ENCODE measurements at regions not wholly inside any gene's neighbourhood (a gene's known extent, or its start where the extent isn't known, plus 50 kb on each side); places are given as distances from the start of the nearest gene placed in this dataset.

GRCh38 chr10:70962686-70963085 is 74.3 kb upstream of the PCBD1 start:
- no peaks in the 10 kb centered on the region for H3K36me3 Mint-ChIP-seq (ENCODE audit: low read depth)
- no peak overlapping the region for H3K27ac Mint-ChIP-seq
- H3K4me1 Mint-ChIP-seq: peaks cover 6% of the 10 kb centered on the region
- TF ChIP-seq CTCF (IDR thresholded peaks at IDR 0.05; ENCODE audit: unreplicated experiment in 3 of 3): no peak
- peaks cover 26% of the 10 kb centered on the region for H3K27me3 Mint-ChIP-seq (ENCODE audit: low read depth)
- H3K9me3 Mint-ChIP-seq: no peaks in the 10 kb centered on the region
- no peak overlapping the region for H3K4me3 Mint-ChIP-seq

GRCh38 chr10:70963271-70963670 is 74.9 kb upstream of the PCBD1 start:
- Mint-ChIP-seq H3K36me3 (ENCODE audit: low read depth) (no peaks in the 10 kb centered on the region), H3K4me1 (peaks cover 10% of the 10 kb centered on the region), H3K4me3 (no peak overlapping the region), H3K27ac (no peak overlapping the region), H3K27me3 (ENCODE audit: low read depth) (peaks cover 30% of the 10 kb centered on the region), H3K9me3 (no peaks in the 10 kb centered on the region)
- TF ChIP-seq CTCF (IDR thresholded peaks at IDR 0.05; ENCODE audit: unreplicated experiment in 3 of 3): no peak

- peaks cover 33% of the 10 kb centered on the region for H3K27me3 Mint-ChIP-seq (ENCODE audit: low read depth)
- no peaks in the 10 kb centered on the region for H3K36me3 Mint-ChIP-seq (ENCODE audit: low read depth)
- H3K4me3 Mint-ChIP-seq: no peak overlapping the region
- no peak overlapping the region for H3K27ac Mint-ChIP-seq
- H3K9me3 Mint-ChIP-seq: no peaks in the 10 kb centered on the region
- TF ChIP-seq CTCF (IDR thresholded peaks at IDR 0.05; ENCODE audit: unreplicated experiment in 3 of 3): no peak
- H3K4me1 Mint-ChIP-seq: peaks cover 16% of the 10 kb centered on the region
Observed at GRCh38 chr10:70964245-70964644, 75.9 kb upstream of the PCBD1 start.

GRCh38 chr10:70964881-70965280 is 76.5 kb upstream of the PCBD1 start:
- H3K9me3 Mint-ChIP-seq: no peaks in the 10 kb centered on the region
- TF ChIP-seq CTCF (IDR thresholded peaks at IDR 0.05; ENCODE audit: unreplicated experiment in 3 of 3): no peak
- peaks cover 16% of the 10 kb centered on the region for H3K4me1 Mint-ChIP-seq
- H3K36me3 Mint-ChIP-seq (ENCODE audit: low read depth): no peaks in the 10 kb centered on the region
- H3K27ac Mint-ChIP-seq: no peak overlapping the region
- no peak overlapping the region for H3K4me3 Mint-ChIP-seq
- H3K27me3 Mint-ChIP-seq (ENCODE audit: low read depth): peaks cover 33% of the 10 kb centered on the region

GRCh38 chr10:70965566-70965965 is 77.2 kb upstream of the PCBD1 start:
- Mint-ChIP-seq H3K36me3 (ENCODE audit: low read depth) (no peaks in the 10 kb centered on the region), H3K4me3 (no peak overlapping the region), H3K9me3 (peaks cover under 1% of the 10 kb centered on the region), H3K4me1 (peaks cover 16% of the 10 kb centered on the region), H3K27me3 (ENCODE audit: low read depth) (peaks cover 33% of the 10 kb centered on the region), H3K27ac (no peak overlapping the region)
- TF ChIP-seq CTCF (IDR thresholded peaks at IDR 0.05; ENCODE audit: unreplicated experiment in 3 of 3): no peak

- Mint-ChIP-seq H3K4me1 (peaks cover 16% of the 10 kb centered on the region), H3K4me3 (no peak overlapping the region), H3K9me3 (peaks cover 11% of the 10 kb centered on the region), H3K27me3 (ENCODE audit: low read depth) (peaks cover 33% of the 10 kb centered on the region), H3K36me3 (ENCODE audit: low read depth) (no peaks in the 10 kb centered on the region), H3K27ac (no peak overlapping the region)
- TF ChIP-seq CTCF (IDR thresholded peaks at IDR 0.05; ENCODE audit: unreplicated experiment in 3 of 3): no peak
Observed at GRCh38 chr10:70966646-70967553, 78.5 kb upstream of the PCBD1 start.
